Caco-2 (cell line): ENCODE measurements at regions not wholly inside any gene's neighbourhood (a gene's known extent, or its start where the extent isn't known, plus 50 kb on each side); places are given as distances from the start of the nearest gene placed in this dataset.

Source experiments
- BruUV-seq: library from RNA; stranded (reverse); fragments of 400-500 nt; replicated peaks from 2 replicates; lab custom pipeline; 2021; lab: Mats Ljungman, UMichigan
- CTCF ChIA-PET: fragments of 300-600 bp; sonication (Branson Sonifier 250); formaldehyde crosslinking; loops from one replicate; lab custom pipeline; 2022; ENCODE audit warnings: antibody characterized with exemption; lab: Charles Lee
- POLR2A ChIA-PET: fragments of 300-600 bp; sonication (Branson Sonifier 250); formaldehyde crosslinking; loops from one replicate; lab custom pipeline; 2022; ENCODE audit warnings: antibody characterized with exemption; lab: Charles Lee
- DNase-seq, 2 experiments: peaks; one replicate each; pipeline versions ENCODE4 v3.0.0 to v3.0.0-alpha.2; 2020 to 2022
- H3K27me3 ChIP-seq: replicated peaks from 2 replicates; pipeline ENCODE4 v1.6.0; 2011; ENCODE audit warnings: low read length; ENCODE audit not compliant: control insufficient read depth, insufficient read depth
- H3K36me3 ChIP-seq: 2 replicates; pipeline ENCODE4 v1.5.1; 2011; ENCODE audit warnings: low read length; ENCODE audit not compliant: control insufficient read depth, insufficient read depth
- H3K4me1 ChIP-seq: fragments of 250-450 bp; sonication (Bioruptor Pico); 2 replicates; pipeline ENCODE4 v1.5.1; 2020; ENCODE audit warnings: mild to moderate bottlenecking
- H3K4me3 ChIP-seq: 2 replicates; pipeline ENCODE4 v1.5.1; 2011; ENCODE audit warnings: low read depth, mild to moderate bottlenecking, control low read depth, low read length
- H3K9me3 ChIP-seq: fragments of 250-450 bp; sonication (Bioruptor Pico); 2 replicates; pipeline ENCODE4 v1.5.1; 2020; ENCODE audit warnings: mild to moderate bottlenecking, moderate library complexity
- H3K27ac Mint-ChIP-seq: one replicate; pipeline ENCODE4 v1.8.0; 2022; ENCODE audit warnings: mixed read lengths; ENCODE audit not compliant: unreplicated experiment
- H3K27me3 Mint-ChIP-seq: one replicate; pipeline ENCODE4 v1.8.0; 2022; ENCODE audit warnings: mixed read lengths; ENCODE audit not compliant: insufficient read depth, unreplicated experiment
- H3K36me3 Mint-ChIP-seq: one replicate; pipeline ENCODE4 v1.8.0; 2022; ENCODE audit warnings: mild to moderate bottlenecking, mixed read lengths; ENCODE audit not compliant: insufficient read depth, unreplicated experiment
- H3K4me1 Mint-ChIP-seq: one replicate; pipeline ENCODE4 v1.8.0; 2022; ENCODE audit warnings: low read depth, mixed read lengths; ENCODE audit not compliant: unreplicated experiment
- H3K4me3 Mint-ChIP-seq: one replicate; pipeline ENCODE4 v1.8.0; 2022; ENCODE audit warnings: mild to moderate bottlenecking, moderate library complexity, mixed read lengths; ENCODE audit not compliant: unreplicated experiment
- H3K9me3 Mint-ChIP-seq: one replicate; pipeline ENCODE4 v1.8.0; 2022; ENCODE audit warnings: mixed read lengths; ENCODE audit not compliant: unreplicated experiment
- intact Hi-C: fragments of 100-400 bp; cut with micrococcal nuclease; formaldehyde crosslinking; loops from one replicate; pipeline ENCODE4 v1.10.0; 2022; ENCODE audit not compliant: unreplicated experiment
- TF ChIP-seq, protein P1 (sequence below), 2 experiments: fragments of 200-600 bp in 1 of 2; IDR thresholded peaks; 1 replicate in 1 of 2; 2 replicates in 1 of 2; pipeline versions ENCODE4 v1.5.1 to v1.8.0; 2011 to 2022; ENCODE audit warnings: antibody characterized with exemption in 1 of 2, control low read depth in 1 of 2, inconsistent platforms in 1 of 2, low read depth in 1 of 2, low read length in 1 of 2, mild to moderate bottlenecking in 1 of 2, moderate library complexity in 1 of 2; ENCODE audit not compliant: insufficient read depth in 1 of 2, severe bottlenecking in 1 of 2, unreplicated experiment in 1 of 2

DNA sequence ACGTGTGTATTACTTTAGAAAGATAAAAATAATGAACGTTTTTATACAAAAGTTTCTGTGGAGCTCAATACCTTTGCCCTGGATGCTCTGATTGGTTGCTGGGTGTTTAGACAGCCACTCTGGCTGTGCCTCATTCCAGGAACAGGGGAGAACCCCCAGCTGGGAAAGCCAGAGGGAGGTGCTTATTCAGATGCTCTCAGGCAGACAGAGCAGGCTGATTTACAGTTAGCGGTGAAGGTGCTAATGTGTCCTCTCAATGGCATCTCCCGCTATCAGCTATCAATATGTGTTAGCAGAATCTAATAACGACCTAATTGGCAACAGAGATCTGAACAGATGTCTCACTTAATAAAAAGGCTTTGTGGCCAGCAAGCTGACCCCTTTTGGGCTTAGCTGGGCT, 402.3 kb downstream of the NUAK1 start:
- Mint-ChIP-seq H3K4me1 (no peaks in the 10 kb centered on the region), H3K36me3 (no peaks in the 10 kb centered on the region), H3K4me3 (no peak overlapping the region), H3K27ac (no peak overlapping the region), H3K9me3 (no peaks in the 10 kb centered on the region), H3K27me3 (no peaks in the 10 kb centered on the region)
- DNase-seq, result no peak
- Histone ChIP-seq H3K9me3 (no peaks in the 10 kb centered on the region), H3K27me3 (no peaks in the 10 kb centered on the region), H3K4me3 (no peak overlapping the region), H3K36me3 (no peaks in the 10 kb centered on the region), H3K4me1 (no peaks in the 10 kb centered on the region)
- TF ChIP-seq, protein P1, sequence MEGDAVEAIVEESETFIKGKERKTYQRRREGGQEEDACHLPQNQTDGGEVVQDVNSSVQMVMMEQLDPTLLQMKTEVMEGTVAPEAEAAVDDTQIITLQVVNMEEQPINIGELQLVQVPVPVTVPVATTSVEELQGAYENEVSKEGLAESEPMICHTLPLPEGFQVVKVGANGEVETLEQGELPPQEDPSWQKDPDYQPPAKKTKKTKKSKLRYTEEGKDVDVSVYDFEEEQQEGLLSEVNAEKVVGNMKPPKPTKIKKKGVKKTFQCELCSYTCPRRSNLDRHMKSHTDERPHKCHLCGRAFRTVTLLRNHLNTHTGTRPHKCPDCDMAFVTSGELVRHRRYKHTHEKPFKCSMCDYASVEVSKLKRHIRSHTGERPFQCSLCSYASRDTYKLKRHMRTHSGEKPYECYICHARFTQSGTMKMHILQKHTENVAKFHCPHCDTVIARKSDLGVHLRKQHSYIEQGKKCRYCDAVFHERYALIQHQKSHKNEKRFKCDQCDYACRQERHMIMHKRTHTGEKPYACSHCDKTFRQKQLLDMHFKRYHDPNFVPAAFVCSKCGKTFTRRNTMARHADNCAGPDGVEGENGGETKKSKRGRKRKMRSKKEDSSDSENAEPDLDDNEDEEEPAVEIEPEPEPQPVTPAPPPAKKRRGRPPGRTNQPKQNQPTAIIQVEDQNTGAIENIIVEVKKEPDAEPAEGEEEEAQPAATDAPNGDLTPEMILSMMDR (IDR thresholded peaks at IDR 0.05; ENCODE audit: insufficient read depth in 1 of 2, low read depth in 1 of 2, low read length in 1 of 2, severe bottlenecking in 1 of 2, unreplicated experiment in 1 of 2), result no peak
- no TSS peak for BruUV-seq
- POLR2A ChIA-PET, result no interaction called here
- CTCF ChIA-PET, result no interaction called here
- intact Hi-C loops, result no loop called here

DNA sequence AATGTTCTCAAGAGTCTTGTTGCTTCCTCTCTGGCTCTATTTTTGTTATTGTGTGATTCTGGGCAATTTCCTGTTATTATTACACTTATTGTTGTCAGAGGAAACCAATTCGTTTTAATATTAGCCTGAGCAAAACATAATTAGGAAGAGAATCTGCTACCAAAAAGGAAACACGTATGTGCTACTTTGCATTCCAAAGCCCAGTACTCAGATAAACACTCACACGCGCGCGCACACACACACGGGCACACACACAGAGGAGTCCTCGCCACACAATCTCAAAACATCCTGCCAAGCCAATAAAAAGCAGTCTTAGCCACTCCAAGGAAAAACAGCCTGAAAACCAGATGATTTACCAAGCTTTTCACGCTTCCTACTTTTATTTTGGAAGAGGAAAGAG, 400.7 kb downstream of the NUAK1 start:
- H3K4me1 Mint-ChIP-seq, result no peaks in the 10 kb centered on the region
- BruUV-seq, result no TSS peak
- H3K9me3 Mint-ChIP-seq, result no peaks in the 10 kb centered on the region
- intact Hi-C loops, result no loop called here
- ChIA-PET POLR2A (no interaction called here), CTCF (no interaction called here)
- DNase-seq, result no peak
- TF ChIP-seq, protein P1 (IDR thresholded peaks at IDR 0.05; ENCODE audit: insufficient read depth in 1 of 2, low read depth in 1 of 2, low read length in 1 of 2, severe bottlenecking in 1 of 2, unreplicated experiment in 1 of 2), result no peak
- H3K27me3 Mint-ChIP-seq, result no peaks in the 10 kb centered on the region
- no peaks in the 10 kb centered on the region for H3K36me3 Mint-ChIP-seq
- no peak overlapping the region for H3K4me3 Mint-ChIP-seq
- H3K4me3 ChIP-seq, result no peak overlapping the region
- H3K36me3 ChIP-seq, result no peaks in the 10 kb centered on the region
- no peaks in the 10 kb centered on the region for H3K9me3 ChIP-seq
- no peaks in the 10 kb centered on the region for H3K4me1 ChIP-seq
- no peaks in the 10 kb centered on the region for H3K27me3 ChIP-seq
- H3K27ac Mint-ChIP-seq, result no peak overlapping the region

DNA sequence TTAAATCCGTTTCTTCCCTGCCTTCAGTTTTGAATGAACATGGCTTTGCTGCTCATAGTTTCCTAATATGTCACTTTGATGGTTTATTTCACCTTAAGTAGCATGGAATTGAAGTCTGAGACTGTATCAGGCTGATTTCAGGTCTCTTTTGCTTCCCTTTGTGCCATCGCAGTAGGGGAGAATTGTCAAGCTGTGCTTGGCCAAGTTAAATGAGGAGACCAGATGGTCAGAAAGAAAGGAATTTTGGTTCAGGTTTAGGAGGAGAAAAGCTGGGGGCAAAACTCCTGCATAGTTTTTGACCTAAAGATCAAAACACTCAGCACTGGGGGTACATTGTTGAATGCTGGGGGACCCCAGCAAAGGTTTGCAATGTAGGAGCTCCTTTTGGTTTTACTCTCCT, 398.4 kb downstream of the NUAK1 start:
- BruUV-seq, result no TSS peak
- H3K36me3 Mint-ChIP-seq, result no peaks in the 10 kb centered on the region
- no peaks in the 10 kb centered on the region for H3K9me3 ChIP-seq
- intact Hi-C loops, result no loop called here
- no peak overlapping the region for H3K4me3 Mint-ChIP-seq
- TF ChIP-seq, protein P1 (IDR thresholded peaks at IDR 0.05; ENCODE audit: insufficient read depth in 1 of 2, low read depth in 1 of 2, low read length in 1 of 2, severe bottlenecking in 1 of 2, unreplicated experiment in 1 of 2), result no peak
- no peaks in the 10 kb centered on the region for H3K4me1 Mint-ChIP-seq
- no peaks in the 10 kb centered on the region for H3K27me3 ChIP-seq
- DNase-seq, result no peak
- CTCF ChIA-PET, result no interaction called here
- H3K4me1 ChIP-seq, result no peaks in the 10 kb centered on the region
- no peak overlapping the region for H3K27ac Mint-ChIP-seq
- POLR2A ChIA-PET, result interaction anchor here (0.6 kb wide), 1 partner anchor 1216 kb away, joined by 6 read pairs; no protein-coding TSS in a partner anchor
- no peaks in the 10 kb centered on the region for H3K9me3 Mint-ChIP-seq
- H3K36me3 ChIP-seq, result no peaks in the 10 kb centered on the region
- H3K27me3 Mint-ChIP-seq, result no peaks in the 10 kb centered on the region
- no peak overlapping the region for H3K4me3 ChIP-seq
